HG02938 (cell line): ENCODE measurements at regions not wholly inside any gene's neighbourhood (a gene's known extent, or its start where the extent isn't known, plus 50 kb on each side); places are given as distances from the start of the nearest gene placed in this dataset.

Experiments used
- ATAC-seq: cut with Tn5 transposase; IDR thresholded peaks from one replicate; pipeline ENCODE4 v1.9.1; 2021; ENCODE audit warnings: mild to moderate bottlenecking, moderate library complexity; ENCODE audit not compliant: unreplicated experiment

DNA sequence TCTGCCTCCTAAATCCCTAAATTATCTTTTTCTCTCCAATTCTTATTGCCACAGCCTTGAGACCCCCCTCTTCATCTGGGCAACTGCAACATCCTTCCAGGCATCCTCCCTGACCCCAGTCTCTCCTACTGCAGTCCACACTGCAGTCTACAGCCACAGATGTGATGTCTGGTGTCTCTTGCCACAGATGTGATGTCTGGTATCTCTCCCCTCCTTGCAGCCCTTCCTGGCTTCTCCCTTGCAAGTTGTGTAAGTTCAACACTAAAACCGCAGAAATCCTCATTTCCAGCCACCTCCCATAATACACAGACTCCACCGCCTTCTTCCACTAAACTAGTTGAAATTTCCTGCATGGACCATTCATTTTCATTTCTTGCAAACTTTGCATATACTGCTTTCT, 113.1 kb upstream of the DDX18 start:
- no peak for ATAC-seq

- no peak for ATAC-seq
These were observed 112.4 kb upstream of the DDX18 start for GRCh38 chr2:117702098-117702497.

DNA sequence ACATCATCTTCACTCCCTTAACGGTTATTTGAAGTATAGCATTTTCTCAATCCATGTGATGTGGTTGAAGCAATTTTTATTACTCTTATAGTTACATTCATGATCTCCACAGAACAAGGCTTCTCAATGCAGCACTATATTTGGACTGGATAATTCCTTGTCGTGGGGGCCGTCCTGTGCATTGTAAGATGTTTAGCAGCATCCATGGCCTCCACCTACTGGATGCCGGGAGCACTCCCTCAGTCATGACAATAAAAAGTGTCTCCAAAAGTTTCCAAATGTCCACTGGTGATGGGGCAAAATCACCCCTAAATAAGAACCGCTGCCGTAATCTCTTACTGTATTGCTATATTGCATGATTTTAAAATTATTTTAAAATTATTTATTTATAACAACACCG, 110.6 kb upstream of the DDX18 start:
- no peak for ATAC-seq

DNA sequence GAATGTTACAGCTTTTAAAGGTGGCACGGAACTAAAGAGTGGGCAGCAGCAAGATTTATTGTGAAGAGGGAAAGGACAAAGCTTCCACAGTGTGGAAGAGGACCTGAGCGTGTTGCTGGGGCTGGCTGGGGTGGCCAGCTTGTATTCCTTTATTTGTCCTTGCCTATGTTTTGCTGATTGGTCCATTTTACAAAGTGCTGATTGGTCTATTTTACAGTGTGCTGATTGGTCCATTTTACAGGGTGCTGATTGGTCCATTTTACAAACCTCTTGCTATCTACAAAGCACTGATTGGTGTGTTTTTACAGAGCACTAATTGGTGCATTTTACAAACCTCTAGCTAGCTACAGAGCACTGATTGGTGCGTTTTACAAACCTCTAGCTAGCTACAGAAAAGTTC, 109.7 kb upstream of the DDX18 start:
- ATAC-seq = no peak

GRCh38 chr2:117707874-117708273, 106.6 kb upstream of the DDX18 start:
- no peak for ATAC-seq

DNA sequence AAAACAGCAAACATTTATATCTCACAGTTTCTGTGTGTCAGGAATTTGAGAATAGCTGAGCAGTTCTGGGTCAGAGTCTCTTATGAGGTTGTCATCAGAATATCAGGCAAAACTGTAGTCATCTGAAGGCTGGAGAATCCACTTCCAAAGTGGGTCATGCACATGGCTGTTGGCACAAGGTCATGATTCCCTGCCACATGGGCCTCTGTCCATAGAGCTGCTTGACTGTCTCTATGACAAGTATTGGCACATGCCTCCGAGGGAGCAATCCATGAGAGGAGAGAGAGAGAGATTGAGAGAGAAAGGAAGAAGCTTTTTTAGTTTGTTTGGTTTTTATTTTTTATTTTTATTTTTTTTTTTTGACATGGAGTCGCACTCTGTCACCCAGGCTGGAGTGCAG, 101.8 kb upstream of the DDX18 start:
- no peak for ATAC-seq

GRCh38 chr2:117714110-117714509, 100.4 kb upstream of the DDX18 start:
- ATAC-seq = no peak

- ATAC-seq = no peak
These were observed 99.6 kb upstream of the DDX18 start for GRCh38 chr2:117714745-117715417.

GRCh38 chr2:117716505-117716904, 98.0 kb upstream of the DDX18 start:
- no peak for ATAC-seq

GRCh38 chr2:117717072-117717471, 97.4 kb upstream of the DDX18 start:
- ATAC-seq = no peak

DNA sequence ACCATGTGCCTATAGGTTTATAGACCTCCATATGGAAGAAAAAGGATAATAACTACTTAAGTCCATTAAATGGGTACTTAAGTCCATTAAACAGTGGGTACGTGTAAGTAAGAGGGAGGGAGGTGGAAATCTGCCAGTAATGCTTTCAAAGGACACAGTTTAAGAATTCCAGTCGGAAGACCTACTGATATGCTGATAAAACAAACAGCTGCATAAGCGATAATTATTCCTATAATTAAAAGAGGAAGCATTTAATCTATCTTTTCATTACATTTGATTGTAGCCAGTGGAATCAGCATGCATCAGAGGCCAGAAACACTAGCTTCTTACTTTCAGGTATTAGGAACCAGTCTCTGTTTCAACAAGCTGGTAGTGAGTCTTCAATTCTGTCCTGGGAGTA, 96.4 kb upstream of the DDX18 start:
- no peak for ATAC-seq

DNA sequence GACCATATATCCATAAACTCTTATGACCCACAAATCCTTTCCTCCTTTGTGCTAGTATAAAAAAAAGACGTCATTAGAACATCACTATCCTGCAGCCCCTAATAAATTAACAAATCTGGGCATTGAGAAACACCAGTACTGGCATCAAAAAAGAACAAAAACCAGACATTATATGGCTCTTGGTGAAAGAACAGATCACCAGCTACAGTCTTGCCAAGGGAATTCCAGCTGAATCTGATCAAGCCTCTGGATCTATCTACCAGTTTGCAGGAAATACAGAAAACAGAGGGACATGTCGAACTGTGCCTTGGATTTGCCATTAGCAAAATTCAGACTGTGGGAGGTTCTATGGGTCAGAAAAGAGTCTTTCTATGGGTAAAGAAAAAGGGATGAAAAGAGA, 93.7 kb upstream of the DDX18 start:
- no peak for ATAC-seq

DNA sequence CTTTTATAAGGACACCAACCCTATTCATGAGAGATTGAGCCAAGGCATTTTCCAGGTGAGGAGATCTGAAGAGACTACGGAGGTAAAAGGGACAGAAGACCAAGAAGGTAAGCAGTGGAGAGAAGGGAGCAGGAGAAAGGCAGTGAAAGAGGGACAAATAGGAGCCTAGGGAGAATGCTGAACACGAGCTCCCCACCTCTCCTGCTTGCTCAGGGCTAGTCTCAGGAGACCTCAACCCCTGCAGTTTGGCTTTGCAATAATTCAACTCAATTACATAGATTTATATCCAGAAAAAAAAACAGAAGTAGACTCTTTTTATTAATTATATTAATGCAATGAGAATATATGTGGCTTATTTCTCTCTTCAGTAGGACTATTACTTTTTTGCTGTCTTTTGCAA, 91.0 kb upstream of the DDX18 start:
- ATAC-seq = no peak

- no peak for ATAC-seq
These were observed 90.5 kb upstream of the DDX18 start for GRCh38 chr2:117723888-117724434.

GRCh38 chr2:117726747-117727146, 87.7 kb upstream of the DDX18 start:
- no peak for ATAC-seq

- ATAC-seq = no peak
These were observed 76.6 kb upstream of the DDX18 start for GRCh38 chr2:117737846-117738245.

GRCh38 chr2:117738991-117739839, 75.3 kb upstream of the DDX18 start:
- no peak for ATAC-seq

DNA sequence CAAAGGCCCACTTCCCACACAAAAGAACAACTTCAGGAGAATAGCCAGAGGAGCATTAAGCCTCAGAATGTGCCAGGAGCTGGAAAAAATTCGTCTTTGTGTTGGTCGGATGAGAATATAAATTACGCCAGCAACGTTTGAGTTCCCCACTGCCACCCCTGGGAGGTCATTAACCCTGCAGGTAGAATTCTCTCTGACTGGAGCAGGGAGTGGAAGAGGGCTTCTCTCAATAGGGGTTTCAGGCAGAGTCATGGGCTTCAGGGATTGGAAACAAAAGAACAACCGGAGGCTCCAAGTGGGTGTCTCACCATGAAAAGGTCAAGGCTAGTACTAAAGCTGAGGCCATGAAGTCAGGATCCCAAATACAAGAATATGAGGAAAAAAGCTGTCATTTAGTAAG, 69.0 kb upstream of the DDX18 start:
- ATAC-seq = no peak

DNA sequence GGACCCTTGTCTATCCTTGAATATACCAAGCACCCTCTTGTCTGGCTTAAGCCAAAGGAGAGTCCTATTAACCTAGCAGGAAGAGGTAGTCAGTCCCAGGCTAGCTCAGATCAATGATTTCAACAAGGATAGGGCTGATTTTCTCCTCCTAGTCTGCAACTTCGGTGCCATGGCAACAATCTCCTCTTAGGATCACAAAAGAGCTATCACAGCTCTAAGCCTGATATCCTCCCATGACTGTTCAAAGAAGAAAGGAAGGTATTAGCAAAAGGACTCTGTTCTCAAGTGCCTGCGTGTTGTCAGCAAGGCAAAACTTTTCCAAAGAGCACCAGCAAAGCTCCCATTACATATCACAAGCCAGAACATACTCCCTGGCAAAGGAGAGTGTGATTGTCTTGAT, 58.7 kb upstream of the DDX18 start:
- ATAC-seq = no peak

DNA sequence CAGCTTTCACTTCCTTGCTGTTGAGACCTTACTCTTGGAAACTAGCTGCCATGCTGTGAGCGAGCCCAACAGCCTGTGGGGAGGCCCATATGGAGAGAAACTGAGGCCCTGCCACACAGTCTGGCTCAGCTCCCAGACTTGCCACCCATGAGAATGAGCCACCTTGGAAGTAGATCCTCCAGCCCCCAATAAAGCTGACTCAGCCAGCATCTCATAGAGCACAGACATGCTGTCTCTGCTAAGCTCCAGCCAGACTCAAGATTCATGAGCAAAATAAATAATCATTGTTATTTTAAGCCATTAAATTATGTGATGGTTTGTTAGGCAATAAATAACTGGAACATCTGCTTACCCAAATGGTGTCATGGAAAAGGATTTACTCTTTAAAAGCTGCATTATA, 53.6 kb upstream of the DDX18 start:
- ATAC-seq = no peak

DNA sequence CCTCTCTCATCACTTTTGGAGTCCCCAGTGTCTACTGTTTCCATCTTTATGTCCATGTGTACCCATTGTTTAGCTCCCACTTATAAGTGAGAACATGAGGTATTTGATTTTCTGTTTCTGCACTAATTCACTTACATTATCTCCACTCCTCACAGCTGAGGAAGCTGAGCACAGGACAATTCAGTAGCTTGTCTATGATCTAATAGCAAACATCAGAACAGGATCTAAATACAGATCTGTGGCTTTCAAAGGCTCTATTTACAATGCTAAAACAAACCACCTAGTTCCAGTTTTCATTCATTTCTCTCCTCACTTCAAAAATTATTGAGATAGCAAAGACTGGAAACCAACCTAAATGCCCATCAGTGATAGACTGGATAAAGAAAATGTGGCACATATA, 52.0 kb upstream of the DDX18 start:
- ATAC-seq = no peak

DNA sequence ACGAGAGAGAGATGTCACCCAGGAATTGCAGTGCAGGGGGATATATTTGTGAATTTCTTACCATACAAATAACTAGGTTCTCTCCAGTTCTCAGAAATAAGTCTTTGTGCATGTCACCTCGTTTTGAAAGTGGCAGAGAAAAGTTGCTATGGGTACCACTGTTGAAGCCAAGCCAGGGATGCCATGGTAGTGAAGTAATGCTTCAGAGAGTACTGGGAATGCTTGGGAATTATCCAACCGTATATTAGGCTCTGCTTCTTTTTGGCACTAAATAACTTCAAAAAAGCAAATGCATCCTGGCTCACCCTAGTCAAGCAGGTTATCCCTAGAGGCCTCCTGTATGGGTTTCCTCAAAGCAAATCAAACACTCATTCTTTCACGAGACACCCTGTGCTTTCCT, 50.7 kb upstream of the DDX18 start:
- ATAC-seq = no peak
